Mesenchymal stem cell (in vitro differentiated cells and primary cell): ENCODE measurements at regions not wholly inside any gene's neighbourhood (a gene's known extent, or its start where the extent isn't known, plus 50 kb on each side); places are given as distances from the start of the nearest gene placed in this dataset.

ENCODE experiments used
- DNase-seq: peaks from one replicate; pipeline ENCODE4 v3.0.0-alpha.2; 2013
- H2AFZ ChIP-seq: one replicate; pipeline ENCODE4 v1.6.1; 2013; ENCODE audit warnings: low read depth, mild to moderate bottlenecking, control low read depth, inconsistent platforms, low read length, moderate library complexity
- H2AK5ac ChIP-seq: 2 replicates; pipeline ENCODE4 v1.6.1; 2013; ENCODE audit warnings: low read length, moderate library complexity, mild to moderate bottlenecking, inconsistent platforms; ENCODE audit not compliant: severe bottlenecking
- H2BK120ac ChIP-seq: one replicate; pipeline ENCODE4 v1.6.1; 2013; ENCODE audit warnings: low read depth, mild to moderate bottlenecking, inconsistent platforms, low read length, moderate library complexity
- H2BK12ac ChIP-seq, 2 experiments: one replicate each; pipeline ENCODE4 v1.6.1; 2013; ENCODE audit warnings: inconsistent platforms in 2 of 2, low read length in 2 of 2, mild to moderate bottlenecking in 2 of 2, moderate library complexity in 2 of 2, control low read depth in 1 of 2
- H2BK15ac ChIP-seq: one replicate; pipeline ENCODE4 v1.6.1; 2013; ENCODE audit warnings: mild to moderate bottlenecking, low read depth, inconsistent platforms; ENCODE audit not compliant: poor library complexity, severe bottlenecking
- H2BK5ac ChIP-seq: 2 replicates; pipeline ENCODE4 v1.6.1; 2013; ENCODE audit warnings: low read depth, mild to moderate bottlenecking, low read length, control low read depth, inconsistent platforms; ENCODE audit not compliant: poor library complexity, severe bottlenecking
- H3K14ac ChIP-seq, 2 experiments: one replicate each; pipeline ENCODE4 v1.6.1; 2013; ENCODE audit warnings: inconsistent platforms in 2 of 2, low read length in 2 of 2, control low read depth in 1 of 2, mild to moderate bottlenecking in 1 of 2, moderate library complexity in 1 of 2
- H3K18ac ChIP-seq, 2 experiments: one replicate each; pipeline ENCODE4 v1.6.1; 2013; ENCODE audit warnings: inconsistent platforms in 2 of 2, low read length in 2 of 2, control low read depth in 1 of 2, low read depth in 1 of 2, mild to moderate bottlenecking in 1 of 2
- H3K23ac ChIP-seq, 2 experiments: one replicate each; pipeline ENCODE4 v1.6.1; 2013; ENCODE audit warnings: inconsistent platforms in 2 of 2, low read length in 2 of 2, mild to moderate bottlenecking in 2 of 2, moderate library complexity in 2 of 2, control low read depth in 1 of 2
- H3K27ac ChIP-seq: 2 replicates; pipeline ENCODE4 v1.5.1; 2013; ENCODE audit warnings: mild to moderate bottlenecking, moderate library complexity, low read length, control low read depth, inconsistent platforms; ENCODE audit not compliant: poor library complexity, severe bottlenecking
- H3K27me3 ChIP-seq, 2 experiments: 2 replicates each; pipeline versions ENCODE4 v1.6.1 to v1.7.0; 2013; ENCODE audit warnings: low read length in 2 of 2, mild to moderate bottlenecking in 2 of 2, moderate library complexity in 2 of 2, control low read depth in 1 of 2, inconsistent platforms in 1 of 2; ENCODE audit not compliant: control insufficient read depth in 1 of 2, insufficient read depth in 1 of 2
- H3K36me3 ChIP-seq, 2 experiments: 2 replicates each; pipeline versions ENCODE4 v1.6.1 to v1.7.0; 2013; ENCODE audit warnings: low read length in 2 of 2, control low read depth in 1 of 2, inconsistent platforms in 1 of 2, low read depth in 1 of 2, mild to moderate bottlenecking in 1 of 2; ENCODE audit not compliant: insufficient read depth in 2 of 2, control insufficient read depth in 1 of 2
- H3K4ac ChIP-seq, 2 experiments: one replicate each; pipeline ENCODE4 v1.6.1; 2013; ENCODE audit warnings: inconsistent platforms in 2 of 2, low read length in 2 of 2, mild to moderate bottlenecking in 2 of 2, moderate library complexity in 2 of 2, control low read depth in 1 of 2, low read depth in 1 of 2
- H3K4me1 ChIP-seq: 2 replicates; pipeline ENCODE4 v1.6.1; 2013; ENCODE audit warnings: low read depth, low read length, control low read depth; ENCODE audit not compliant: control insufficient read depth, insufficient read depth
- H3K4me2 ChIP-seq: 2 replicates; pipeline ENCODE4 v1.6.1; 2013; ENCODE audit warnings: low read length, mild to moderate bottlenecking, inconsistent platforms; ENCODE audit not compliant: poor library complexity, severe bottlenecking
- H3K4me3 ChIP-seq, 2 experiments: 2 replicates each; pipeline versions ENCODE4 v1.5.1 to v1.7.0; 2013; ENCODE audit warnings: low read length in 2 of 2, mild to moderate bottlenecking in 2 of 2, control low read depth in 1 of 2, low read depth in 1 of 2; ENCODE audit not compliant: insufficient read depth in 1 of 2
- H3K79me1 ChIP-seq: replicated peaks from 2 replicates; pipeline ENCODE4 v1.6.1; 2013; ENCODE audit warnings: mild to moderate bottlenecking, control low read depth, low read length, inconsistent platforms; ENCODE audit not compliant: poor library complexity, severe bottlenecking
- H3K9ac ChIP-seq: 2 replicates; pipeline ENCODE4 v1.7.0; 2013; ENCODE audit warnings: mild to moderate bottlenecking, low read length, moderate library complexity
- H3K9me3 ChIP-seq: 2 replicates; pipeline ENCODE4 v1.7.0; 2013; ENCODE audit warnings: mild to moderate bottlenecking, low read length; ENCODE audit not compliant: control insufficient read depth
- H4K8ac ChIP-seq: one replicate; pipeline ENCODE4 v1.6.1; 2013; ENCODE audit warnings: inconsistent platforms, mild to moderate bottlenecking, low read length, moderate library complexity
- H4K91ac ChIP-seq: one replicate; pipeline ENCODE4 v1.6.1; 2013; ENCODE audit warnings: mild to moderate bottlenecking, low read length, inconsistent platforms
- whole genome bisulfite sequencing: methylation state at CpG from one replicate; pipeline ENCODE4 v1.1.7; 2013; ENCODE audit warnings: mixed read lengths; 5-methylcytosine and 5-hydroxymethylcytosine counted together

DNA sequence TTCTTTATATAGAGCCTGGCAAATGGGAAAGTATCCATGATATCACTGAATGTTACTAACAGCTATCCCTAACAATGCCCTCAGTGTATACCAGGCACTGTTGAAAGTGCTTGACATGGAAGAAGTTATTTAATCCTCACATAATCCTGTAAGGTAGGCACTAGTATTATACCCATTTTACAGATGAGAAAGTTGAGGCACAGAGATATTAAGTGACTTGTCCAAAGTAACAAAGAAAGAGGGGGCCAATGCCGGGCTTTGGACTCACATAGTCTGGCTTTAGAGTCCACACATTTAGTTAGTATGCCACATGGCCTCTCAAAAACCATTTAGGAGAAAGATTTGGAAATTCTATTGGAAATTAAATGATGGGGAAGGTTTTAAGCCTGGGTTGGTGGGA, 220.8 kb upstream of the PLET1 start:
- Histone ChIP-seq H3K18ac (no peak overlapping the region), H3K27me3 (peaks cover 0 to 11% of the 10 kb centered on the region in 2 experiments), H3K14ac (no peak overlapping the region), H2BK5ac (no peak overlapping the region), H3K36me3 (no peaks in the 10 kb centered on the region), H3K4me1 (no peaks in the 10 kb centered on the region), H2BK15ac (no peak overlapping the region), H3K79me1 (no peaks in the 10 kb centered on the region), H3K4me2 (no peak overlapping the region), H4K8ac (no peak overlapping the region), H2BK120ac (no peak overlapping the region), H3K27ac (no peak overlapping the region), H2BK12ac (no peak overlapping the region), H3K4me3 (no peak overlapping the region), H4K91ac (no peak overlapping the region), H3K4ac (no peak overlapping the region), H2AFZ (no peak overlapping the region), H3K9ac (no peak overlapping the region), H3K23ac (no peak overlapping the region), H3K9me3 (no peaks in the 10 kb centered on the region), H2AK5ac (no peak overlapping the region)
- 67% methylated on average over 1 of the region's 1 CpG for WGBS
- no peak for DNase-seq

DNA sequence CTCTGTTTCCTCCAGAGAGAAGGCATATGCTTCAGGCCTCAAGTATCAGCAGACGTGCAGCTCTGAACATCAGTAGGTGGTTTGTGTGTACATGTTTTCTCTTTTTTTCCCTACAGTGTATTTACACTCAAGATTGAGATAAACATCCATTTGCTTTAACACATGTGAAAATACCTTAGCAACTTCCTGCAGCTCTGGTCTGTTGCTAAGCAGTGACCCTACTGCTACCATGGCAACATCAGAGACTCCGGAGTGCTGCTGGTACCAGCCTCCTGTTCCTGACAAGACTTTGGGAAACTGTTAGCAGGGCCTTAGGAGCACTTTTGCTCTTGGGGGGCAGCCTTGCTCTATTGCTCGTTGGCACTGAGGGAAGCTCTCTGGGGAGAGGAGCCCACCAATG, 221.2 kb upstream of the PLET1 start:
- H2BK120ac ChIP-seq, result no peak overlapping the region
- H4K91ac ChIP-seq, result no peak overlapping the region
- H3K4me2 ChIP-seq, result no peak overlapping the region
- H3K23ac ChIP-seq, result no peak overlapping the region
- H3K4me1 ChIP-seq, result no peaks in the 10 kb centered on the region
- no peaks in the 10 kb centered on the region for H3K79me1 ChIP-seq
- no peak overlapping the region for H2AFZ ChIP-seq
- H3K18ac ChIP-seq, result no peak overlapping the region
- H3K4ac ChIP-seq, result no peak overlapping the region
- 43% methylated on average over 2 of the region's 3 CpGs for WGBS
- no peak overlapping the region for H3K27ac ChIP-seq
- H2BK15ac ChIP-seq, result no peak overlapping the region
- H3K9me3 ChIP-seq, result no peaks in the 10 kb centered on the region
- H2AK5ac ChIP-seq, result no peak overlapping the region
- H3K27me3 ChIP-seq, result peaks cover 0 to 11% of the 10 kb centered on the region in 2 experiments
- H2BK5ac ChIP-seq, result no peak overlapping the region
- H4K8ac ChIP-seq, result no peak overlapping the region
- no peak overlapping the region for H3K14ac ChIP-seq
- H2BK12ac ChIP-seq, result no peak overlapping the region
- no peaks in the 10 kb centered on the region for H3K36me3 ChIP-seq
- DNase-seq, result no peak
- no peak overlapping the region for H3K9ac ChIP-seq
- H3K4me3 ChIP-seq, result no peak overlapping the region

DNA sequence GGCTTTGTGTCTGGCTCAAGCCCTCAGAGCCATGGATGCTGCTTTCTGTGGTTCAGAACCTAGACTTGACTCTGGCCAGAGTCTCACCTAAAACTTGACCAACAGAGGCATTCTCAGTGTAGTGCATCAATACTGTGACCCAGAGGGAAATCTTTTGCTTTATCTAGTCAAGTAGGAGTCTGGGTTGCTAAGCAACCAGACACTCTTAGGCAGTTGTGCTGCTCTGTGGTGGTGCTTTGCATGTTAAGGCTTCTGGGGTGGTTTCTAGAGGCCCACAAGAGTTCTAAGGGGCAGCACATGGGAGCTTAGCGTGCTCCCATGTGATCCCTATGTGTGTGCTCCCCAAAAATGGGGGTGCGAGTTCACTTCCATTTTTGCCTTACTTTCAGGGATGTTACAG, 224.6 kb upstream of the PLET1 start:
- no peak overlapping the region for H2AFZ ChIP-seq
- no peak overlapping the region for H2AK5ac ChIP-seq
- DNase-seq, result no peak
- no peak overlapping the region for H3K4me3 ChIP-seq
- H3K23ac ChIP-seq, result no peak overlapping the region
- H2BK5ac ChIP-seq, result no peak overlapping the region
- no peaks in the 10 kb centered on the region for H3K36me3 ChIP-seq
- H3K4me2 ChIP-seq, result no peak overlapping the region
- no peak overlapping the region for H2BK12ac ChIP-seq
- no peak overlapping the region for H3K27ac ChIP-seq
- no peaks in the 10 kb centered on the region for H3K9me3 ChIP-seq
- no peaks in the 10 kb centered on the region for H3K79me1 ChIP-seq
- no peaks in the 10 kb centered on the region for H3K4me1 ChIP-seq
- no peak overlapping the region for H3K14ac ChIP-seq
- H2BK15ac ChIP-seq, result no peak overlapping the region
- H3K9ac ChIP-seq, result no peak overlapping the region
- H3K27me3 ChIP-seq, result peaks cover 0 to 9% of the 10 kb centered on the region in 2 experiments
- no peak overlapping the region for H2BK120ac ChIP-seq
- no peak overlapping the region for H4K8ac ChIP-seq
- no peak overlapping the region for H3K4ac ChIP-seq
- H3K18ac ChIP-seq, result no peak overlapping the region
- H4K91ac ChIP-seq, result no peak overlapping the region
- WGBS, result 48% methylated on average over 2 of the region's 2 CpGs

DNA sequence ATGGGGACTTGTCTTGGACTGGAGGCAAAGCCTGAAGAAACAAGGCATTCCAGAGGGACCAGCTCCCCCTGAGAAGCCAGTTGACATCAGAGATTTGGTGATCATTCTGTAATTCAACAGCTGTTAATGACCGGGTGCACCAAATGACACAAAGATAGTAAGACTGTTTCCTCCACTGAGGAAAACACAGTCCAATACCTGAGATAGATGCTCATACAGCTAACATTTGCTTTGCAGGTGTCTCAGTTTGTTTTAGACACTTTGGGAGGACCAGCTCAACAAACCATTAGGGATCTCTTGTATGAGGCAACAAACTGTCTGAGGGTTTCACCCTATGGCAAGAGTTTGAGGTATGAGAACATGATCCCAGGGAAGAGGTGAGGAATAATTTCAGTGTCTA, 237.2 kb upstream of the PLET1 start:
- 100% methylated on average over 1 of the region's 1 CpG for WGBS
- no peak overlapping the region for H3K18ac ChIP-seq
- no peak overlapping the region for H4K91ac ChIP-seq
- no peak overlapping the region for H3K4ac ChIP-seq
- H3K14ac ChIP-seq, result no peak overlapping the region
- no peak overlapping the region for H3K27ac ChIP-seq
- H3K9me3 ChIP-seq, result no peaks in the 10 kb centered on the region
- no peak overlapping the region for H3K4me3 ChIP-seq
- H4K8ac ChIP-seq, result no peak overlapping the region
- H2AK5ac ChIP-seq, result no peak overlapping the region
- H2AFZ ChIP-seq, result no peak overlapping the region
- H3K9ac ChIP-seq, result no peak overlapping the region
- no peak overlapping the region for H2BK15ac ChIP-seq
- H3K36me3 ChIP-seq, result no peaks in the 10 kb centered on the region
- H3K79me1 ChIP-seq, result no peaks in the 10 kb centered on the region
- H2BK5ac ChIP-seq, result no peak overlapping the region
- H3K4me1 ChIP-seq, result no peaks in the 10 kb centered on the region
- no peak for DNase-seq
- H3K27me3 ChIP-seq, result no peaks in the 10 kb centered on the region
- no peak overlapping the region for H3K23ac ChIP-seq
- no peak overlapping the region for H2BK120ac ChIP-seq
- H3K4me2 ChIP-seq, result no peak overlapping the region
- H2BK12ac ChIP-seq, result no peak overlapping the region
